Astrocyte of the cerebellum (primary cell): ENCODE measurements at regions not wholly inside any gene's neighbourhood (a gene's known extent, or its start where the extent isn't known, plus 50 kb on each side); places are given as distances from the start of the nearest gene placed in this dataset.
"Not testable (repeated sequence)": the region's sequence is repeated elsewhere in the genome, so short reads cannot be mapped to it uniquely, and the experiment has no call there.

Experiments used
- DNase-seq: peaks from one replicate; pipeline ENCODE4 v3.0.0-alpha.2; 2011; ENCODE audit warnings: low read depth
- H3K4me3 ChIP-seq: 2 replicates; pipeline ENCODE4 v1.5.1; 2011; ENCODE audit warnings: mild to moderate bottlenecking, low read depth, low read length, moderate library complexity
- in situ Hi-C: cut with HindIII; loops from 2 replicates; pipeline ENCODE4 v1.10.0; 2017; ENCODE audit warnings: low sequenced_read_pairs
- TF ChIP-seq, protein P1 (sequence below): IDR thresholded peaks from 2 replicates; pipeline ENCODE4 v1.5.1; 2012; ENCODE audit warnings: low read length, low read depth, moderate library complexity, mild to moderate bottlenecking; ENCODE audit errors: missing control alignments

GRCh38 chr1:82139751-82140468 is 339.2 kb downstream of the ADGRL2 start:
- no peak overlapping the region for H3K4me3 ChIP-seq
- DNase-seq = no peak
- TF ChIP-seq, protein P1, sequence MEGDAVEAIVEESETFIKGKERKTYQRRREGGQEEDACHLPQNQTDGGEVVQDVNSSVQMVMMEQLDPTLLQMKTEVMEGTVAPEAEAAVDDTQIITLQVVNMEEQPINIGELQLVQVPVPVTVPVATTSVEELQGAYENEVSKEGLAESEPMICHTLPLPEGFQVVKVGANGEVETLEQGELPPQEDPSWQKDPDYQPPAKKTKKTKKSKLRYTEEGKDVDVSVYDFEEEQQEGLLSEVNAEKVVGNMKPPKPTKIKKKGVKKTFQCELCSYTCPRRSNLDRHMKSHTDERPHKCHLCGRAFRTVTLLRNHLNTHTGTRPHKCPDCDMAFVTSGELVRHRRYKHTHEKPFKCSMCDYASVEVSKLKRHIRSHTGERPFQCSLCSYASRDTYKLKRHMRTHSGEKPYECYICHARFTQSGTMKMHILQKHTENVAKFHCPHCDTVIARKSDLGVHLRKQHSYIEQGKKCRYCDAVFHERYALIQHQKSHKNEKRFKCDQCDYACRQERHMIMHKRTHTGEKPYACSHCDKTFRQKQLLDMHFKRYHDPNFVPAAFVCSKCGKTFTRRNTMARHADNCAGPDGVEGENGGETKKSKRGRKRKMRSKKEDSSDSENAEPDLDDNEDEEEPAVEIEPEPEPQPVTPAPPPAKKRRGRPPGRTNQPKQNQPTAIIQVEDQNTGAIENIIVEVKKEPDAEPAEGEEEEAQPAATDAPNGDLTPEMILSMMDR = no peak
- in situ Hi-C loops = no loop called here

DNA sequence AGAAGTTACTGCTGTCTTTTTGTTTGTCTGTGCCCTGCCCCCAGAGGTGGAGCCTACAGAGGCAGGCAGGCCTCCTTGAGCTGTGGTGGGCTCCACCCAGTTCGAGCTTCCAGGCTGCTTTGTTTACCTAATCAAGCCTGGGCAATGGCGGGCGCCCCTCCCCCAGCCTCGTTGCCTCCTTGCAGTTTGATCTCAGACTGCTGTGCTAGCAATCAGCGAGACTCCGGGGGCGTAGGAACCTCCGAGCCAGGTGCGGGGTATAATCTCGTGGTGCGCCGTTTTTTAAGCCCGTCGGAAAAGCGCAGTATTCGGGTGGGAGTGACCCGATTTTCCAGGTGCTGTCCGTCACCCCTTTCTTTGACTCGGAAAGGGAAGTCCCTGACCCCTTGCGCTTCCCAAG is 335.6 kb downstream of the ADGRL2 start:
- in situ Hi-C loops = not testable (repeated sequence)

DNA sequence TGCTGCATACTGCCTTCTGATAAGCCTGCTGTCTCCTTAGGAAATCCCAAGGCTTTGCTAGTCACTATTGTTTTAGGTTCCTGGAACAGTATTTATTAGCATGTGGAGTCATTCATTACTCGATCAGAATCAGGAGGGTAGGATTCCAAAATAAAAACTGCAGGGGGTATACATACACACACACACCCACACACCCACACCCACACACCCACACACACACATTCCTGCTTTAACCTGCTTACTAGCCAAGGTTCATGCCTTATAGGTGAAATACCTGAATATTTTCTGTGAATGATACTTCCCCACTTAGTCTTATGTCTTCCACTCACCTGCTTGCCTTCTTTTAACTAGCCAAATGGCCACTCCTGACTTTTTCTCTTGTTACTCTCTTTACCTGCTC is 325.1 kb downstream of the ADGRL2 start:
- in situ Hi-C loops = no loop called here
- TF ChIP-seq, protein P1 = no peak
- H3K4me3 ChIP-seq = no peak overlapping the region
- DNase-seq = no peak

More for the DNA sequence above, 335.6 kb downstream of the ADGRL2 start:
- H3K4me3 ChIP-seq, DNase-seq: not testable (repeated sequence)

DNA sequence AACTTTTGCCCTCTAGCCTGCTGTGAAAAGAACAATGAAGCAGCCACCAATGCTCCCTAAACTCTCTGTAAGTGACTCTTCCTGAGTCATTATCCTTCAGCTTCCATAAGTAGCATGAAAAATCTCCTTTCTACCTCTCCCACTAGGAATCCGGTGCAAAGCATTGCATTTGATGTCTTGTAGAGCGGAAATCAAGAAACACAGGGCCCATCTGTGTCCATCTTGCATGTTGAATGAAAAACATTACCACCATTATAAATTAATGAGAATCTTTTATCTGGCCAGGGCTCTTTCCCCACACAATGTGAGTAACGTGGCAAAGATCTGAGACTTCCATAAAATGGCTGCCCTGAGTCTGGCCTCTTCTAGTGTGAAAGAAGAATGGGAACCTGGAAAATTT is 324.4 kb downstream of the ADGRL2 start:
- no peak overlapping the region for H3K4me3 ChIP-seq
- TF ChIP-seq, protein P1 = no peak
- no peak for DNase-seq
- in situ Hi-C loops = no loop called here

DNA sequence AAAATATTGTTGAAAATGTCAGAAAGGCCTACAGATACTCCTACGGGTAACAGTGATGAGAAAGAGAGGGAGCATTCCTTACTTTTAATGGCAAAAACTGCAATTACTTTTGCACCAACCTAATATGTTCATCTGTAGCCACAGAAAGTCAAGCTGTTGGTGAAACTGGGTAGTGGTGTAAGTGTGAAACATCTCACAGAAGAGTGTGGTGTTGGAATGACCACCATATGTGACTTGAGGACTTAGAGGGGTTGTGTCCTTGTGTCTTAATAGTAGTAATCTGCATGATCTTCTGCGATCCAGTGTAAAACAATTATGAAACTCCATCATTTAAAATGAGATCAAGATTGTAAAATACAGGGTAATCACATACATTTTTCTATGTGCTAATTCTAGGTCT is 320.7 kb downstream of the ADGRL2 start:
- no peak overlapping the region for H3K4me3 ChIP-seq
- DNase-seq = no peak
- TF ChIP-seq, protein P1 = no peak
- in situ Hi-C loops = no loop called here

DNA sequence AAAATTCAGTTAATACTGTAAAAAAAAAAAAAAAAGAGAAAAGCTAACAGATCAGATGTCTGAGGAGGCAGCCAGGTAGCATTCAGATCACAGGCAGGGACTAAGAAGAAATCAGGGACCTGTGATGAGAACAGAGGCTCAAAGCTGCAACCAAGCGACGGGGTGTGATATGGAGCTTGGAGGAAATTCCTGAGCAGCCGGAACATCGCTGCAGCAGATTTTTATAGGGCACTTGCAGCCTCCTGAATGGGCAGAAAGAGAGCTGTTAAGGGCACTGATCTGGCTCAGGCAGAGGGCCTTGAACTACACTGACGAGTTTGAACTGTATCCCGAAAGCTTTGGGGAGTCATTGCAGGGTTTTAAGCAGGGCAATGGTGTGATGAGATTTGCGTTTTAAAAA is 315.4 kb downstream of the ADGRL2 start:
- TF ChIP-seq, protein P1 = no peak
- H3K4me3 ChIP-seq = no peak overlapping the region
- DNase-seq = no peak
- in situ Hi-C loops = no loop called here

DNA sequence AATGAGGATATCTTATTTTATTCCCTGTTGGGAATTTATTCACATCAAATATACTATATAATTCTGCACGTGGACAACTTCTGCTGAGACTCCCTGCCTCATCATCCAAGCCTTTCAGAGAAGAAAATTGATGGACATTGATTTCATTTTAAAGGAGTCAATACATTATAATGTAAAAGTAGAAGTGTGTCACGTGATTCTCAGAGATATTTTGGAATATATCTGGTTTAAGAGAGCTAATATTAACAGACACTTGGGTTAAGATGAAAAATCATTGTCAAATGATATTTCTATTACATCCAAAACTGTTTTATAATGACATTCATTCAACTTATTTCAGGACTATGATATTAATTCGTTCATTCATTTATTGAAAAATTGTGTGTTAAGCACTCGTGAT is 314.2 kb downstream of the ADGRL2 start:
- in situ Hi-C loops = no loop called here
- no peak overlapping the region for H3K4me3 ChIP-seq
- TF ChIP-seq, protein P1 = no peak
- DNase-seq = no peak
